Vagina (tissue), 2 donors: ENCODE measurements at regions not wholly inside any gene's neighbourhood (a gene's known extent, or its start where the extent isn't known, plus 50 kb on each side); places are given as distances from the start of the nearest gene placed in this dataset.

Experiments
- POLR2A ChIP-seq, 2 donors: fragments of 450-650 bp; IDR thresholded peaks; one replicate each; pipeline ENCODE4 v1.6.1; 2017; ENCODE audit warnings: antibody characterized with exemption in 2 of 2, mild to moderate bottlenecking in 2 of 2, moderate library complexity in 2 of 2
- POLR2AphosphoS5 ChIP-seq, 2 donors: sonication (generic); formaldehyde crosslinking; IDR thresholded peaks; one replicate each; pipeline ENCODE4 v1.9.0; 2017; ENCODE audit warnings: antibody characterized with exemption in 2 of 2, mild to moderate bottlenecking in 2 of 2, low read depth in 1 of 2; ENCODE audit not compliant: insufficient read depth in 1 of 2
- TF ChIP-seq, protein P1 (sequence below), 3 experiments: fragments of 450-650 bp in 2 of 3; fragments of 200-600 bp in 1 of 3; sonication (generic) in 1 of 3; IDR thresholded peaks; one replicate each; pipeline ENCODE4 v1.5.1; 2017 to 2019; ENCODE audit warnings: antibody characterized with exemption in 3 of 3, mild to moderate bottlenecking in 2 of 3, moderate library complexity in 2 of 3

DNA sequence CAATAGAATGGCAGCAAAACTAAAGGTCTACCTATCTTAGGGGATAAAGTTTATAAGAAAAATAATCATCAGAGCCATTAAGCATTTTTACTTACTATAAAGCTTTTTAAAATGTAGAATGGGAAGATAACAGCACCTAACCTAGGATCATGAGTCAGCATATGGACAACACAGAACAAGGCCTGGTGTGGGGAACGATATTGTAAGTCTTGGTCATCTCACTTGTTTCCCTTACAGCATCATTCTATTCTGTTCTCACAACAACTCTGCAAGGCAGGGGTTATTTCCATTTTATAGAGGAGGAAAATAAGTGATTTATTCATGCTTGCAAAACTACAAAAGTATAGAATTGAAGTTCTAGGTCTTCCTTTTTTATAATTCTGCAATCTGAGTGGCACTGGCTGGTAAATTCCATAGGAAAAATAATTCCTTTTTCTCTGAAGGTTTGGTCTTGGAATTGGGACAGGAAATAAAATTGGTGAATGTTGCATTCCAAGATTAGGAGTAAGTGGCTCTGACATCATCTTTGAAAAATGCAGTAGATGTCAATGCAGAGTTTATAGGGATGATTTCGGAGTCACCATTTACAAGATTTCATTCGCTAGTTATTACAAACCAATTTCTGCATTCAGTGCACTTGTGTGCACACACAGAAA lies 423.0 kb downstream of the DYNC2H1 start:
- TF ChIP-seq POLR2AphosphoS5 (IDR thresholded peaks at IDR 0.05; ENCODE audit: insufficient read depth in 1 of 2, low read depth in 1 of 2), result no peak
- TF ChIP-seq, protein P1, sequence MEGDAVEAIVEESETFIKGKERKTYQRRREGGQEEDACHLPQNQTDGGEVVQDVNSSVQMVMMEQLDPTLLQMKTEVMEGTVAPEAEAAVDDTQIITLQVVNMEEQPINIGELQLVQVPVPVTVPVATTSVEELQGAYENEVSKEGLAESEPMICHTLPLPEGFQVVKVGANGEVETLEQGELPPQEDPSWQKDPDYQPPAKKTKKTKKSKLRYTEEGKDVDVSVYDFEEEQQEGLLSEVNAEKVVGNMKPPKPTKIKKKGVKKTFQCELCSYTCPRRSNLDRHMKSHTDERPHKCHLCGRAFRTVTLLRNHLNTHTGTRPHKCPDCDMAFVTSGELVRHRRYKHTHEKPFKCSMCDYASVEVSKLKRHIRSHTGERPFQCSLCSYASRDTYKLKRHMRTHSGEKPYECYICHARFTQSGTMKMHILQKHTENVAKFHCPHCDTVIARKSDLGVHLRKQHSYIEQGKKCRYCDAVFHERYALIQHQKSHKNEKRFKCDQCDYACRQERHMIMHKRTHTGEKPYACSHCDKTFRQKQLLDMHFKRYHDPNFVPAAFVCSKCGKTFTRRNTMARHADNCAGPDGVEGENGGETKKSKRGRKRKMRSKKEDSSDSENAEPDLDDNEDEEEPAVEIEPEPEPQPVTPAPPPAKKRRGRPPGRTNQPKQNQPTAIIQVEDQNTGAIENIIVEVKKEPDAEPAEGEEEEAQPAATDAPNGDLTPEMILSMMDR (IDR thresholded peaks at IDR 0.05), result no peak
- no peak for TF ChIP-seq POLR2A (IDR thresholded peaks at IDR 0.05)
